HEK293T (cell line): ENCODE measurements at regions not wholly inside any gene's neighbourhood (a gene's known extent, or its start where the extent isn't known, plus 50 kb on each side); places are given as distances from the start of the nearest gene placed in this dataset.

Source experiments
- CTCF ChIA-PET: fragments of 350-600 bp; formaldehyde crosslinking; extraction: SDS; loops from one replicate; lab custom pipeline; 2021; ENCODE audit warnings: antibody characterized with exemption, inconsistent platforms; lab: Yijun Ruan, JAX
- POLR2A ChIA-PET: fragments of 350-600 bp; formaldehyde crosslinking; extraction: SDS; loops from one replicate; lab custom pipeline; 2020; ENCODE audit warnings: antibody characterized with exemption, inconsistent platforms; lab: Yijun Ruan, JAX
- DNase-seq: peaks from one replicate; pipeline ENCODE4 v3.0.0; 2012; ENCODE audit warnings: mixed read lengths; ENCODE audit errors: extremely low spot score
- ARNT ChIP-seq: fragments of 450-650 bp; IDR thresholded peaks from 2 replicates; pipeline ENCODE4 v1.6.1; 2017; ENCODE audit warnings: mild to moderate bottlenecking
- BHLHE40 ChIP-seq: fragments of 450-650 bp; IDR thresholded peaks from 2 replicates; pipeline ENCODE4 v1.6.1; 2016; ENCODE audit warnings: mild to moderate bottlenecking, moderate library complexity, borderline replicate concordance
- CTBP1 ChIP-seq: fragments of 450-650 bp; IDR thresholded peaks from 2 replicates; pipeline ENCODE4 v1.6.1; 2016; ENCODE audit warnings: borderline replicate concordance
- ELF4 ChIP-seq: fragments of 450-650 bp; IDR thresholded peaks from 2 replicates; pipeline ENCODE4 v1.6.1; 2017; ENCODE audit warnings: antibody characterized with exemption
- FOXA1 ChIP-seq: fragments of 450-650 bp; IDR thresholded peaks from 2 replicates; pipeline ENCODE4 v1.6.1; 2016; ENCODE audit warnings: mild to moderate bottlenecking
- FOXK2 ChIP-seq: fragments of 450-650 bp; IDR thresholded peaks from 2 replicates; pipeline ENCODE4 v1.6.1; 2016; ENCODE audit warnings: mild to moderate bottlenecking
- FOXM1 ChIP-seq: fragments of 450-650 bp; IDR thresholded peaks from 2 replicates; pipeline ENCODE4 v1.6.1; 2017; ENCODE audit warnings: mild to moderate bottlenecking, borderline replicate concordance
- HDGF ChIP-seq: fragments of 450-650 bp; IDR thresholded peaks from 2 replicates; pipeline ENCODE4 v1.6.1; 2017; ENCODE audit warnings: antibody characterized with exemption, borderline replicate concordance
- L3MBTL2 ChIP-seq: fragments of 450-650 bp; conservative IDR thresholded peaks from 2 replicates; pipeline ENCODE4 v1.6.1; 2016; ENCODE audit warnings: mild to moderate bottlenecking
- LEF1 ChIP-seq: fragments of 450-650 bp; IDR thresholded peaks from 2 replicates; pipeline ENCODE4 v1.6.1; 2017; ENCODE audit warnings: mild to moderate bottlenecking, borderline replicate concordance
- NFRKB ChIP-seq: fragments of 450-650 bp; IDR thresholded peaks from 2 replicates; pipeline ENCODE4 v1.6.1; 2016; ENCODE audit warnings: mild to moderate bottlenecking, moderate library complexity
- SP1 ChIP-seq: fragments of 450-650 bp; IDR thresholded peaks from 2 replicates; pipeline ENCODE4 v1.6.1; 2017
- SUZ12 ChIP-seq: fragments of 450-650 bp; IDR thresholded peaks from 2 replicates; pipeline ENCODE4 v1.6.1; 2016; ENCODE audit warnings: mild to moderate bottlenecking
- TARDBP ChIP-seq: fragments of 450-650 bp; IDR thresholded peaks from 2 replicates; pipeline ENCODE4 v1.6.1; 2016
- ZNF384 ChIP-seq: fragments of 450-650 bp; IDR thresholded peaks from 2 replicates; pipeline ENCODE4 v1.6.1; 2016
- TF ChIP-seq, protein P1 (sequence below): fragments of 450-650 bp; IDR thresholded peaks from 2 replicates; pipeline ENCODE4 v1.6.1; 2016

DNA sequence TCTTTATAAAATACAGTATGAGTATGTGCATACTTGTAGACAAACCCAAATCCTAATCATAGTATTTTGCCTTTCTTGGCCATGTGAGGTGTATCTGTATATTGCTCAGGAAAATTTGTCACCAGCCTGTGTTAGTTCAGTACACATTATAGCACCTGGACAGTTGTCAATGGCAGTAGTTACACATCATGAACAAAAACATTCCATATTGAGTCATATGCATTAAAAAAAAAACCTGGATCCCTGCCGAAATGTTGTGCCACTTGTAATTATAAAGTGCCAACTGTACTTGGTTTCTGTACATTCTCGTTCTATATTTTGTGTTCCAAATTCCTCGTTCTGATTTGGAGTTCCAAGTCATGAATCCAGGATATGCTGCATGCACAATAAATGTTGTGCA is 410.4 kb downstream of the INHBA start:
- ChIA-PET CTCF (interaction anchor here (0.7 kb wide), 1 partner anchor 17 kb away, joined by 3 read pairs; no protein-coding TSS in a partner anchor), POLR2A (no interaction called here)
- TF ChIP-seq FOXM1 (no peak), CTBP1 (no peak), L3MBTL2 (no peak), LEF1 (no peak), SUZ12 (no peak), SP1 (no peak), TARDBP (no peak), FOXK2 (no peak), ARNT (no peak), BHLHE40 (no peak), HDGF (no peak), ZNF384 (no peak), FOXA1 (no peak)
- no peak for DNase-seq

DNA sequence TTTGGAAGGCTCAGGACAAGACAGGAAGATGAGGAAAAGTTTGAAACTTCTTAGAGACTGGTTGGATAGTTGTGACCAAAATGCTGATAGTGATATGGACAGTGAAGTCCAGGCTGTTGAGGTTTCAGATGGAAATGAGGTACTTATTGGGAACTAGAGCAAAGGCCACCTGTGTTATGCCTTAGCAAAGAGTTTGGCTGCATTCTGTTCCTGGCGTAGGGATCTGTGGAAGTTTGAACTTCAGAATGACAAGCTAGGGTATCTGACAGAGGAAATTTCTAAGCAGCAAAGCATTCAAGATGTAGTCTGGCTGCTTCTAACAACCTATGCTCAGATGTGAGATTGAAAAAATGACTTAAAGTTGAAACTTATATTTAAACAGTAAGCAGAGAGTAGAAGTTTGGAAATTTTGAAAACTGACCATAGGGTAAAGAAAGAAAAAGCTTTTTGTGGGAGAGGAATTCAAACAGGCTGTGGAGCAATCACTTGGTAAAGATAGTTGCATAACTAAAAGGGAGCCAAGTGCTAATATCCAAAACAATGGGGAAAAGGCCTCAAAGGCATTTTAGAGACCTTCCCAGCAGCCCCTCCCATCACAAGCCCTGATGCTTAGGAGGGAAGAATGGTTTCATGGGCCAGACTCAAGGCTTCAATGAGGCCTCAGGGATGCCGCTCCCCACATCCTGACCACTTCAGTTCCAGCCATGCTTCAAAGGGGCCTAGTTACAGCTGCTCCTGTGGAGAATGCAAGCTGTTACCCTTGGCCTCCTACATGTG is 415.1 kb downstream of the INHBA start:
- ChIA-PET POLR2A (no interaction called here), CTCF (no interaction called here)

DNA sequence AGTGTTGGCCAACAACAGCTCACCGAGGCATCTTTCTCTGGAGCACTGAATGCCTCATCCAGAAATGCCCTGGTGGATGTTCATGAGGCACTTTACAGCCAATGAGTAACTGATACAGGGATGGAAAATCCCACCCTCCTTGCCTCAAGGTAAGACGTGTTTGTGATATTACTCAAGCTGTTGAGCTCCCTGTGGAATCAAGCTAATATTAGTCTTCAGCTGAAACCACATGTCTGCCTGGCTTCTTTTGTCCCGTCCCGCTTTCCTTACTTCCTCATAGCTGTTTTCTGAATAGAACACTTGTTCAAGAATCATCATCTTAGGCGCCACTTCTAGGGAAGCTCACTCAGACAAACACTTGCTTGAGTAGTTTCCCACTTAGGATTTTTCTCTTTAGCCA is 422.4 kb downstream of the INHBA start:
- TF ChIP-seq TARDBP (no peak), FOXA1 (no peak), L3MBTL2 (no peak), FOXK2 (no peak), ELF4 (no peak), SP1 (no peak), HDGF (no peak), ARNT (no peak), LEF1 (no peak), FOXM1 (no peak), NFRKB (no peak), CTBP1 (no peak), ZNF384 (no peak), BHLHE40 (no peak), SUZ12 (no peak)
- TF ChIP-seq, protein P1, sequence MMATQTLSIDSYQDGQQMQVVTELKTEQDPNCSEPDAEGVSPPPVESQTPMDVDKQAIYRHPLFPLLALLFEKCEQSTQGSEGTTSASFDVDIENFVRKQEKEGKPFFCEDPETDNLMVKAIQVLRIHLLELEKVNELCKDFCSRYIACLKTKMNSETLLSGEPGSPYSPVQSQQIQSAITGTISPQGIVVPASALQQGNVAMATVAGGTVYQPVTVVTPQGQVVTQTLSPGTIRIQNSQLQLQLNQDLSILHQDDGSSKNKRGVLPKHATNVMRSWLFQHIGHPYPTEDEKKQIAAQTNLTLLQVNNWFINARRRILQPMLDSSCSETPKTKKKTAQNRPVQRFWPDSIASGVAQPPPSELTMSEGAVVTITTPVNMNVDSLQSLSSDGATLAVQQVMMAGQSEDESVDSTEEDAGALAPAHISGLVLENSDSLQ = no peak
- ChIA-PET CTCF (no interaction called here), POLR2A (no interaction called here)
- DNase-seq = no peak

More for the DNA sequence above, 415.1 kb downstream of the INHBA start:
- DNase-seq = no peak
- TF ChIP-seq ELF4 = no peak
- no peak for TF ChIP-seq HDGF
- TF ChIP-seq TARDBP = no peak
- no peak for TF ChIP-seq ZNF384
- no peak for TF ChIP-seq BHLHE40
- TF ChIP-seq LEF1 = no peak

- DNase-seq = no peak
- TF ChIP-seq ELF4 (no peak), HDGF (no peak), ZNF384 (no peak), TARDBP (no peak), SP1 (no peak), LEF1 (no peak), CTBP1 (no peak), L3MBTL2 (no peak), ARNT (no peak), FOXA1 (no peak), FOXM1 (no peak), NFRKB (no peak), SUZ12 (no peak), FOXK2 (no peak), BHLHE40 (no peak)
- TF ChIP-seq, protein P1 = no peak
- ChIA-PET POLR2A (no interaction called here), CTCF (no interaction called here)
Measured at GRCh38 chr7:41277561-41277960, 425.3 kb downstream of the INHBA start.

DNA sequence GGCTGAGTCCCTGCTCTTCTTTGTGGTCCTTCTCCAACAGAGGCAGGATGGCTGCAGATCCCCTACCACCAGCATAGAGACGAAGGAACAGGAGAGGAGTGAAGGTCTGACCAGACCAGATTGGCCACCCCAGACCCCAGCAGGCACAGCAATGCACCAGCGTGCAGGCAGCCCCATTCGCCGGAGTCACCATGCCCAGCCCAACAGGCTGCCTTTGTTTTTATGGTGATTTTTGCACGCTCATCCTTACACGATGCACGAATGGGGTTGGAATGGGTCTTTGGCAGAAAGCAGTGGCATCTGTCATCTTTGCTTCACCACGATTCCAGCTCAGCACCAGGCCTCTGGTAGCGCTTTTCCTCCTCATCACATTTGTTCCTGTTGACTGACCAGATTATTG is 427.6 kb downstream of the INHBA start:
- ChIA-PET POLR2A (no interaction called here), CTCF (interaction anchor here (0.6 kb wide), 1 partner anchor 18 kb away, joined by 3 read pairs; no protein-coding TSS in a partner anchor)
- TF ChIP-seq SP1 = no peak
- no peak for TF ChIP-seq ELF4
- TF ChIP-seq HDGF = no peak
- no peak for TF ChIP-seq BHLHE40
- TF ChIP-seq CTBP1 = no peak
- no peak for TF ChIP-seq ZNF384
- TF ChIP-seq, protein P1 = no peak
- DNase-seq = no peak

DNA sequence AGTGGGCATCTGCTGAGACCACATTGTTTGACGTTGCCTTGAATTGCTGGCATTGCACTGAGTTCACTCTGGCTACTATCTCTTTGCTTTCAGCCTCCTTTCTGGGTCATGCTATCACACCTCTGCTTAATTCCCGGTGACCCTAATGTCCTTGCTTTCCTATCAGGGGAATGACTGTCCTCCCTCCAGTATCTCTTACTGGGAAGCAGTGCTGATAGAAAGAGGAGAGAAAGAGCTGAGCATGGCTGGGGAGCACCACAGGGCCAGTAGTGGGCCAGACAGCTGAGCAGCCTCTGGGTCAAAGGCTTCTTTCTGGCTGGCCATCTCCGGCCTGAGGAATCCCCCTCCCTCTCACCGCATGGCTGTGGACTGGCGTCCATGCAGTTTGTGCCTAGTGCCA is 428.7 kb downstream of the INHBA start:
- POLR2A ChIA-PET = no interaction called here
- DNase-seq = no peak

More for the DNA sequence above, 428.7 kb downstream of the INHBA start:
- CTCF ChIA-PET = no interaction called here
- TF ChIP-seq FOXM1 (no peak), ELF4 (no peak), HDGF (no peak), CTBP1 (no peak), LEF1 (no peak), FOXK2 (no peak), L3MBTL2 (no peak)
